Astrocyte (in vitro differentiated cells and primary cell): ENCODE measurements at regions not wholly inside any gene's neighbourhood (a gene's known extent, or its start where the extent isn't known, plus 50 kb on each side); places are given as distances from the start of the nearest gene placed in this dataset.

Source experiments
- EZH2 ChIP-seq: IDR thresholded peaks from 2 replicates; pipeline ENCODE4 v1.6.1; 2012; ENCODE audit warnings: mild to moderate bottlenecking, low read length, inconsistent platforms; ENCODE audit not compliant: insufficient read depth
- TF ChIP-seq, protein P1 (sequence below): IDR thresholded peaks from 2 replicates; pipeline ENCODE4 v1.5.1; 2011; ENCODE audit warnings: low read depth, mild to moderate bottlenecking, inconsistent platforms, low read length, moderate library complexity; ENCODE audit not compliant: insufficient read depth

DNA sequence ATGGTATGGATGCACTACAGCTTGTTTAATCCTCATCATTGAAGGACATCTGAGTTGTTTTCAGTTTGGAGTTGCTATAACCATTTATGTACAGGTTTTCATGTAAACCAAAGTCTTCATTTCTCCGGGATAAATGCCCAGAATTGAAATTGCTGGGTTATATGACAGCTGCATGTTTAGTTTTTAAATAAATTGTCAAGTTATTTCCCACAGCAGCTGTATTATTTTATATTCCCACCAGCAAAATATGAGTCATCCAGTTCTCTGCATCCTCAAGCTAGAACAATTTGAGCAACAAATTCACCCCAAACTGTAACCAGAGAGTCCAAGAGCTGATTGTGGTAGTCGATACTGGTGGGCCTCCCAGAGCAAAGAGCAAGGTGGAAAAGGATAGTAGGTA, 125.6 kb upstream of the PRNP start:
- TF ChIP-seq, protein P1, sequence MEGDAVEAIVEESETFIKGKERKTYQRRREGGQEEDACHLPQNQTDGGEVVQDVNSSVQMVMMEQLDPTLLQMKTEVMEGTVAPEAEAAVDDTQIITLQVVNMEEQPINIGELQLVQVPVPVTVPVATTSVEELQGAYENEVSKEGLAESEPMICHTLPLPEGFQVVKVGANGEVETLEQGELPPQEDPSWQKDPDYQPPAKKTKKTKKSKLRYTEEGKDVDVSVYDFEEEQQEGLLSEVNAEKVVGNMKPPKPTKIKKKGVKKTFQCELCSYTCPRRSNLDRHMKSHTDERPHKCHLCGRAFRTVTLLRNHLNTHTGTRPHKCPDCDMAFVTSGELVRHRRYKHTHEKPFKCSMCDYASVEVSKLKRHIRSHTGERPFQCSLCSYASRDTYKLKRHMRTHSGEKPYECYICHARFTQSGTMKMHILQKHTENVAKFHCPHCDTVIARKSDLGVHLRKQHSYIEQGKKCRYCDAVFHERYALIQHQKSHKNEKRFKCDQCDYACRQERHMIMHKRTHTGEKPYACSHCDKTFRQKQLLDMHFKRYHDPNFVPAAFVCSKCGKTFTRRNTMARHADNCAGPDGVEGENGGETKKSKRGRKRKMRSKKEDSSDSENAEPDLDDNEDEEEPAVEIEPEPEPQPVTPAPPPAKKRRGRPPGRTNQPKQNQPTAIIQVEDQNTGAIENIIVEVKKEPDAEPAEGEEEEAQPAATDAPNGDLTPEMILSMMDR, result no peak
- TF ChIP-seq EZH2, result no peak
